ENCODE measurements at regions not wholly inside any gene's neighbourhood (a gene's known extent, or its start where the extent isn't known, plus 50 kb on each side); places are given as distances from the start of the nearest gene placed in this dataset.

DNA sequence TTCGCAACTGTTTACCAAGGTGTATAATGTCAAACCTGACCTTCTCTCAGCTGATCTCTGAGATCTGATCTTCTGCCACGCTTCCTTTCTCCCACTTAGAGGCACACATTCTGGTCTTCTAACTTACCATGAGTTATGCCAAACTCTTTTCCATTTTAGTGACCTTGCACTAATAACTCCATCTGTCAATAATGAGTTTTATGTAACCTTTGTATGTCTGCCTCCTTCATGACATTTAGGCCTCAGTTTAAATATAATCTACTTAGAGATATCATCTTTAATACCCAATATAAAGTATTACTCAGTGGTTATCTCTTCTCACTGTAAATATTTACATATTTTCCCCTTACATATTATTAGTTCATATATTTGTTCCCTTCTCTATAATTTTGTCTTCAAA is 827.5 kb upstream of the PCDH20 start:
- no peak for DNase-seq (ENCODE audit: low read depth in 1 of 2, low spot score in 1 of 2)
- H3K36me3 ChIP-seq = no peaks in the 10 kb centered on the region

DNA sequence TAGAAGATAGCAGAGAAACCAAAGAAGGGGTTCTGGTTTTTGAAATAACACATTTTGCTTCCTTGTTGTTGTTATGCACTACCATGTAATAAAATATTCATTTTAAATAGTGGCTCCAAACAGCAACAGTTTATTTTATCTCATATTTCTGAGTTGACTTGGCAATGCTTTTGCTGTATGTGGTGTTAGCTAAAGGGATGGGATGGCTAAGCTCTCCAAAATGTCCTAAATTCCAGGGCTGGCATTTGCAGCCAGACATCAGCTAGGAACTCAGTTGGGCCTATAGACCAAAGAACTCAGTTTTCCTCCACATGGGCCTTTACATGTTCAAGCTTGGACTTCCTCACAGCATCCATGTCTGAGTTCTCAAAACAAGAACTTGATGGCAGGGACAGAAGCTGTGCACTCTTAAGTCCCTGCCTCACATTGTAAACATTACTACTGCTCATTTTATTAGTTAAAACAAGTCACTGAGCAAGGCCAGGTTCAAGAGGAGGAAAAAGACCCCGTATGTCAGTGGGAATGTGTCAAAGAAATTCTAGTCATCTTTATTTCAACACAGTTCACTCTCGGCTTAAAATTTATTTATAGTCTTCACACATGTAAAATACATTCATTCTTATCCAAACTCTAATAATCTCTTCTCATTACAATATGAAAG is 819.3 kb upstream of the PCDH20 start:
- Histone ChIP-seq H3K4me1 (ENCODE audit: low read depth) (no peaks in the 10 kb centered on the region), H3K4me3 (no peak overlapping the region), H3K27me3 (no peaks in the 10 kb centered on the region), H3K36me3 (no peaks in the 10 kb centered on the region), H3K9me3 (ENCODE audit: low read depth) (no peaks in the 10 kb centered on the region), H3K27ac (no peak overlapping the region)
- TF ChIP-seq, protein P1, sequence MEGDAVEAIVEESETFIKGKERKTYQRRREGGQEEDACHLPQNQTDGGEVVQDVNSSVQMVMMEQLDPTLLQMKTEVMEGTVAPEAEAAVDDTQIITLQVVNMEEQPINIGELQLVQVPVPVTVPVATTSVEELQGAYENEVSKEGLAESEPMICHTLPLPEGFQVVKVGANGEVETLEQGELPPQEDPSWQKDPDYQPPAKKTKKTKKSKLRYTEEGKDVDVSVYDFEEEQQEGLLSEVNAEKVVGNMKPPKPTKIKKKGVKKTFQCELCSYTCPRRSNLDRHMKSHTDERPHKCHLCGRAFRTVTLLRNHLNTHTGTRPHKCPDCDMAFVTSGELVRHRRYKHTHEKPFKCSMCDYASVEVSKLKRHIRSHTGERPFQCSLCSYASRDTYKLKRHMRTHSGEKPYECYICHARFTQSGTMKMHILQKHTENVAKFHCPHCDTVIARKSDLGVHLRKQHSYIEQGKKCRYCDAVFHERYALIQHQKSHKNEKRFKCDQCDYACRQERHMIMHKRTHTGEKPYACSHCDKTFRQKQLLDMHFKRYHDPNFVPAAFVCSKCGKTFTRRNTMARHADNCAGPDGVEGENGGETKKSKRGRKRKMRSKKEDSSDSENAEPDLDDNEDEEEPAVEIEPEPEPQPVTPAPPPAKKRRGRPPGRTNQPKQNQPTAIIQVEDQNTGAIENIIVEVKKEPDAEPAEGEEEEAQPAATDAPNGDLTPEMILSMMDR (IDR thresholded peaks at IDR 0.05; ENCODE audit: low read depth, low read length) = no peak
- DNase-seq (ENCODE audit: low read depth in 1 of 2, low spot score in 1 of 2) = no peak

More for the DNA sequence above, 827.5 kb upstream of the PCDH20 start:
- TF ChIP-seq, protein P1 (IDR thresholded peaks at IDR 0.05; ENCODE audit: low read depth, low read length) = no peak
- Histone ChIP-seq H3K27ac (no peak overlapping the region), H3K4me1 (ENCODE audit: low read depth) (no peaks in the 10 kb centered on the region), H3K9me3 (ENCODE audit: low read depth) (no peaks in the 10 kb centered on the region), H3K27me3 (no peaks in the 10 kb centered on the region), H3K4me3 (no peak overlapping the region)

DNA sequence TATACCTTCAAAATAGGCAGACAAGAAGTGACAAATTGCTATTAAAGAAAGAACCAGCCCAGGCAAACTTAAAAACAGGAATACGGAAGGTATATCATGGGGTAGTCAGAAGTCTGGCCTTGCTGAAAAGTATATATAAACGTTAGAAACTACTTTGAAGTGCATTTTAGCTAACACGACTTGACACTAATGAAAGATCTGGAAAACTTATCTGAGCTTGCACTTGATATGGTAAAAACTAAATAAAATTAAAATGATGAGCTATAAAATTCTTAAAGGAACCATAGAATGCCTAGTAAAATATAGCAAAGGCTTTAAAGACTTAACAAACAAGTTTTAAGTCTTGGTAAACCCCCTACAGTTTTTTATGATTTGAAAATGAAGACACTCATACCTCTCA is 795.3 kb upstream of the PCDH20 start:
- Histone ChIP-seq H3K36me3 (no peaks in the 10 kb centered on the region), H3K27me3 (no peaks in the 10 kb centered on the region), H3K9me3 (ENCODE audit: low read depth) (no peaks in the 10 kb centered on the region), H3K4me3 (no peak overlapping the region), H3K27ac (no peak overlapping the region), H3K4me1 (ENCODE audit: low read depth) (no peaks in the 10 kb centered on the region)
- no peak for DNase-seq (ENCODE audit: low read depth in 1 of 2, low spot score in 1 of 2)
- TF ChIP-seq, protein P1 (IDR thresholded peaks at IDR 0.05; ENCODE audit: low read depth, low read length) = no peak

DNA sequence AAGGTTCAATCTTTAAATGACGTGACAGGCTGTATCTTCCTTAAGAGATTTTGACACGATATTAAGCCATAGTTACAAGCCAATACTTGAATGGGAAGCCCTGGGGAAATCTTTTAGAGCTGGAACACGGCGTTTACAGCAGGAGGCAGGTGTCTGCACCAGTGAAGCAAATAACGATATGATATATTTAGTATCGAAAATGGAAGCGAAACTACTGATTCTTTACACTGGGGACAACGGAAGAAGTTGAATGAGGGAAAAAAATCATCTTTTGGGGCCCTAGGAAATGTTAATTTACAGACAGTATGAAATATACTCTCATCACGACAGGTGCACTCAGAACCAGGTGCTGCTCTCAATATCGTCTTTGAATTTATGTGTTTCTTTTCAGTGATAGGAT is 793.9 kb upstream of the PCDH20 start:
- H3K4me3 ChIP-seq = no peak overlapping the region

DNA sequence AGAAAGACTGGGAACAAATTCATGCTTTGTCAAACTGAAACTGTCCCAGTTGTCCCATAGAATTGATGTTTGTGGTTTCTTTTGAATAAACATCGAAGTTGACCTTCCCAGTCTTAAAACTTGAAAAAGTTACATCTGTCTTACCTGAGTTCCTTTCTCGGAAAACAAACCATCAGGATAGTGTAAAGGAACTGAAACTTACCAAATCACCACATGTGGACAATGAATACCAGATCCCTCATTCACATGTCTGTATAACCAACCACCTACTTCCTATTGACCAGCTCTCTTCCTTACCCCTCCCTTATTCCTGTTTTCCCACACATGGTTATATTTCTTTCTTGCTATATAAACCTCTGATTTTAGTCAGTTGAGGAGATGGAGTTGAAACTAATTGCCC is 791.7 kb upstream of the PCDH20 start:
- H3K4me1 ChIP-seq (ENCODE audit: low read depth) = no peaks in the 10 kb centered on the region
- no peaks in the 10 kb centered on the region for H3K9me3 ChIP-seq (ENCODE audit: low read depth)
- no peak overlapping the region for H3K4me3 ChIP-seq
- H3K36me3 ChIP-seq = no peaks in the 10 kb centered on the region
- no peaks in the 10 kb centered on the region for H3K27me3 ChIP-seq
- no peak overlapping the region for H3K27ac ChIP-seq
- TF ChIP-seq, protein P1 (IDR thresholded peaks at IDR 0.05; ENCODE audit: low read depth, low read length) = no peak
- DNase-seq (ENCODE audit: low read depth in 1 of 2, low spot score in 1 of 2) = no peak

More for the DNA sequence above, 793.9 kb upstream of the PCDH20 start:
- no peak for DNase-seq (ENCODE audit: low read depth in 1 of 2, low spot score in 1 of 2)
- Histone ChIP-seq H3K27me3 (no peaks in the 10 kb centered on the region), H3K27ac (no peak overlapping the region), H3K9me3 (ENCODE audit: low read depth) (no peaks in the 10 kb centered on the region), H3K4me1 (ENCODE audit: low read depth) (no peaks in the 10 kb centered on the region), H3K36me3 (no peaks in the 10 kb centered on the region)
- TF ChIP-seq, protein P1 (IDR thresholded peaks at IDR 0.05; ENCODE audit: low read depth, low read length) = no peak
